22Rv1 (cell line): ENCODE measurements at regions not wholly inside any gene's neighbourhood (a gene's known extent, or its start where the extent isn't known, plus 50 kb on each side); places are given as distances from the start of the nearest gene placed in this dataset.

Source experiments
- ZFX ChIP-seq: fragments of 450-650 bp; IDR thresholded peaks from 2 replicates; pipeline ENCODE4 v1.6.1; 2017; ENCODE audit warnings: antibody characterized with exemption, borderline replicate concordance
- TF ChIP-seq, protein P1 (sequence below): fragments of 450-650 bp; IDR thresholded peaks from 2 replicates; pipeline ENCODE4 v1.5.1; 2017; ENCODE audit warnings: mild to moderate bottlenecking

DNA sequence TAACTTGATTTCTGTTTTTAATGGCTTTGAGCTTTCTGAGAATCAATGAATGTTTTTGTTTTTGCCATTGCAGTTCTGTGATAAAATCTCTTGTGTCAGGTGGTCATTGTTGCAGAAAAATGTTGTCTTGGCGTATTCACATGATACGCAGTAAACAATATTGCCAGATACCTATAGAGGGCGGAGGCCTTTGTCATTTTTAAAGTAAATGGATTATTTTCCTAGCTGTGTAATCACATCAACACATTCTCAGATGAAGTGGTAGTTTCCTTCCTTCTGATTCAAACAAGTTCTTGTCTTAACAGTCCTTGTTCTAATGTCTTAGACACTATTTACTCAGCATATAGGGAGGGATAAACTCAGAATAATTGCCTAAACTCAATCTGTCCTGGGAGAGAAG is 109.9 kb upstream of the DAB2 start:
- TF ChIP-seq, protein P1, sequence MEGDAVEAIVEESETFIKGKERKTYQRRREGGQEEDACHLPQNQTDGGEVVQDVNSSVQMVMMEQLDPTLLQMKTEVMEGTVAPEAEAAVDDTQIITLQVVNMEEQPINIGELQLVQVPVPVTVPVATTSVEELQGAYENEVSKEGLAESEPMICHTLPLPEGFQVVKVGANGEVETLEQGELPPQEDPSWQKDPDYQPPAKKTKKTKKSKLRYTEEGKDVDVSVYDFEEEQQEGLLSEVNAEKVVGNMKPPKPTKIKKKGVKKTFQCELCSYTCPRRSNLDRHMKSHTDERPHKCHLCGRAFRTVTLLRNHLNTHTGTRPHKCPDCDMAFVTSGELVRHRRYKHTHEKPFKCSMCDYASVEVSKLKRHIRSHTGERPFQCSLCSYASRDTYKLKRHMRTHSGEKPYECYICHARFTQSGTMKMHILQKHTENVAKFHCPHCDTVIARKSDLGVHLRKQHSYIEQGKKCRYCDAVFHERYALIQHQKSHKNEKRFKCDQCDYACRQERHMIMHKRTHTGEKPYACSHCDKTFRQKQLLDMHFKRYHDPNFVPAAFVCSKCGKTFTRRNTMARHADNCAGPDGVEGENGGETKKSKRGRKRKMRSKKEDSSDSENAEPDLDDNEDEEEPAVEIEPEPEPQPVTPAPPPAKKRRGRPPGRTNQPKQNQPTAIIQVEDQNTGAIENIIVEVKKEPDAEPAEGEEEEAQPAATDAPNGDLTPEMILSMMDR: no peak
- no peak for TF ChIP-seq ZFX
